ENCODE measurements at regions not wholly inside any gene's neighbourhood (a gene's known extent, or its start where the extent isn't known, plus 50 kb on each side); places are given as distances from the start of the nearest gene placed in this dataset.

DNA sequence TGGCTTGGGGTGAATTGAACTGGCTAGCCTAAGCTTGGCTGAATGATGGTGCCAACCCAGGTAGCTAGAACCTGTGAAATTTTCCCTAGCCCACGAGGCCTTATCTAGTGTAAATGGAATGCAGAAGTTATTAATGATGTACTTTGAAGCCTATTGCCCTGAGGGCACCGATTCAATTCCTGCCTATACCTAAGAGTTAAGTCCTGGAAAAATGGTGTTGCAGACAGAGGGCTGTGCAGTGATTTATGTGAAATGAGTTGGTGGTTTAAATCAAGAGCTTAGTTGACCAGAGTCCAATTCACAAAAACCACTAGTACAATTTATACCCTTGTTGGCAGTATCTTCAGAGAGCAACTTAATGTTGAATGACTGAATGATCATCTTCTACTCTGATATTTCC lies 373.8 kb upstream of the JAG1 start (continued):
- TF ChIP-seq, protein P1, sequence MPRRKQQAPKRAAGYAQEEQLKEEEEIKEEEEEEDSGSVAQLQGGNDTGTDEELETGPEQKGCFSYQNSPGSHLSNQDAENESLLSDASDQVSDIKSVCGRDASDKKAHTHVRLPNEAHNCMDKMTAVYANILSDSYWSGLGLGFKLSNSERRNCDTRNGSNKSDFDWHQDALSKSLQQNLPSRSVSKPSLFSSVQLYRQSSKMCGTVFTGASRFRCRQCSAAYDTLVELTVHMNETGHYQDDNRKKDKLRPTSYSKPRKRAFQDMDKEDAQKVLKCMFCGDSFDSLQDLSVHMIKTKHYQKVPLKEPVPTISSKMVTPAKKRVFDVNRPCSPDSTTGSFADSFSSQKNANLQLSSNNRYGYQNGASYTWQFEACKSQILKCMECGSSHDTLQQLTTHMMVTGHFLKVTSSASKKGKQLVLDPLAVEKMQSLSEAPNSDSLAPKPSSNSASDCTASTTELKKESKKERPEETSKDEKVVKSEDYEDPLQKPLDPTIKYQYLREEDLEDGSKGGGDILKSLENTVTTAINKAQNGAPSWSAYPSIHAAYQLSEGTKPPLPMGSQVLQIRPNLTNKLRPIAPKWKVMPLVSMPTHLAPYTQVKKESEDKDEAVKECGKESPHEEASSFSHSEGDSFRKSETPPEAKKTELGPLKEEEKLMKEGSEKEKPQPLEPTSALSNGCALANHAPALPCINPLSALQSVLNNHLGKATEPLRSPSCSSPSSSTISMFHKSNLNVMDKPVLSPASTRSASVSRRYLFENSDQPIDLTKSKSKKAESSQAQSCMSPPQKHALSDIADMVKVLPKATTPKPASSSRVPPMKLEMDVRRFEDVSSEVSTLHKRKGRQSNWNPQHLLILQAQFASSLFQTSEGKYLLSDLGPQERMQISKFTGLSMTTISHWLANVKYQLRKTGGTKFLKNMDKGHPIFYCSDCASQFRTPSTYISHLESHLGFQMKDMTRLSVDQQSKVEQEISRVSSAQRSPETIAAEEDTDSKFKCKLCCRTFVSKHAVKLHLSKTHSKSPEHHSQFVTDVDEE (CRISPR knock-in tag; IDR thresholded peaks at IDR 0.05): no peak

DNA sequence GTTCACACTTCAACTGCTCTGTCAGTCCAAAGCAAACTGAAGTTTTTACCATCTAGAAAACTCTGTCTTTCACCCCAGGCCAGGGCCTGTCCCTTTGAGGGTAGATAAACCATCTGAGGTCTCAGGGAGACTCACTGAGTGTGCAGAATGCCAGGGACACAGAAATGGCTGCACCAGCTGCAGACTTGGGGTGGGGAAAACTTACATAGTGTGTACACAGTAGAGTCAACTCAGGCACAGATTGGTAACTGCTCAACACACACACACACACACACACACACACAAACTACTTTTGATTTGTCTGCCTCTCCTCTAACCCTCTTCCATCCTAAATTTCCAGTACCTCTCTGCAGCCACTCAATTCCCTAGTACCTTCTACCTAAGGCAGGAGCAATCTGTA lies 374.9 kb upstream of the JAG1 start:
- TF ChIP-seq ZFP30 (CRISPR knock-in tag; IDR thresholded peaks at IDR 0.05) (no peak), OSR1 (CRISPR knock-in tag; IDR thresholded peaks at IDR 0.05) (no peak), ESRRG (CRISPR knock-in tag; IDR thresholded peaks at IDR 0.05) (no peak), GLIS3 (CRISPR knock-in tag; IDR thresholded peaks at IDR 0.05) (no peak), BACH2 (CRISPR knock-in tag; IDR thresholded peaks at IDR 0.05; ENCODE audit: borderline replicate concordance) (no peak), ZFP3 (CRISPR knock-in tag; IDR thresholded peaks at IDR 0.05) (no peak), ISL1 (CRISPR knock-in tag; IDR thresholded peaks at IDR 0.05) (no peak), CSDC2 (CRISPR knock-in tag; IDR thresholded peaks at IDR 0.05) (no peak)
- TF ChIP-seq, protein P2, sequence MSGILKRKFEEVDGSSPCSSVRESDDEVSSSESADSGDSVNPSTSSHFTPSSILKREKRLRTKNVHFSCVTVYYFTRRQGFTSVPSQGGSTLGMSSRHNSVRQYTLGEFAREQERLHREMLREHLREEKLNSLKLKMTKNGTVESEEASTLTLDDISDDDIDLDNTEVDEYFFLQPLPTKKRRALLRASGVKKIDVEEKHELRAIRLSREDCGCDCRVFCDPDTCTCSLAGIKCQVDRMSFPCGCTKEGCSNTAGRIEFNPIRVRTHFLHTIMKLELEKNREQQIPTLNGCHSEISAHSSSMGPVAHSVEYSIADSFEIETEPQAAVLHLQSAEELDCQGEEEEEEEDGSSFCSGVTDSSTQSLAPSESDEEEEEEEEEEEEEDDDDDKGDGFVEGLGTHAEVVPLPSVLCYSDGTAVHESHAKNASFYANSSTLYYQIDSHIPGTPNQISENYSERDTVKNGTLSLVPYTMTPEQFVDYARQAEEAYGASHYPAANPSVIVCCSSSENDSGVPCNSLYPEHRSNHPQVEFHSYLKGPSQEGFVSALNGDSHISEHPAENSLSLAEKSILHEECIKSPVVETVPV (CRISPR knock-in tag; IDR thresholded peaks at IDR 0.05): no peak
- TF ChIP-seq, protein P3, sequence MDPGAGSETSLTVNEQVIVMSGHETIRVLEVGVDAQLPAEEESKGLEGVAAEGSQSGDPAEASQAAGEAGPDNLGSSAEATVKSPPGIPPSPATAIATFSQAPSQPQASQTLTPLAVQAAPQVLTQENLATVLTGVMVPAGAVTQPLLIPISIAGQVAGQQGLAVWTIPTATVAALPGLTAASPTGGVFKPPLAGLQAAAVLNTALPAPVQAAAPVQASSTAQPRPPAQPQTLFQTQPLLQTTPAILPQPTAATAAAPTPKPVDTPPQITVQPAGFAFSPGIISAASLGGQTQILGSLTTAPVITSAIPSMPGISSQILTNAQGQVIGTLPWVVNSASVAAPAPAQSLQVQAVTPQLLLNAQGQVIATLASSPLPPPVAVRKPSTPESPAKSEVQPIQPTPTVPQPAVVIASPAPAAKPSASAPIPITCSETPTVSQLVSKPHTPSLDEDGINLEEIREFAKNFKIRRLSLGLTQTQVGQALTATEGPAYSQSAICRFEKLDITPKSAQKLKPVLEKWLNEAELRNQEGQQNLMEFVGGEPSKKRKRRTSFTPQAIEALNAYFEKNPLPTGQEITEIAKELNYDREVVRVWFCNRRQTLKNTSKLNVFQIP (CRISPR knock-in tag; IDR thresholded peaks at IDR 0.05; ENCODE audit: borderline replicate concordance, low read depth): no peak
- TF ChIP-seq, protein P4, sequence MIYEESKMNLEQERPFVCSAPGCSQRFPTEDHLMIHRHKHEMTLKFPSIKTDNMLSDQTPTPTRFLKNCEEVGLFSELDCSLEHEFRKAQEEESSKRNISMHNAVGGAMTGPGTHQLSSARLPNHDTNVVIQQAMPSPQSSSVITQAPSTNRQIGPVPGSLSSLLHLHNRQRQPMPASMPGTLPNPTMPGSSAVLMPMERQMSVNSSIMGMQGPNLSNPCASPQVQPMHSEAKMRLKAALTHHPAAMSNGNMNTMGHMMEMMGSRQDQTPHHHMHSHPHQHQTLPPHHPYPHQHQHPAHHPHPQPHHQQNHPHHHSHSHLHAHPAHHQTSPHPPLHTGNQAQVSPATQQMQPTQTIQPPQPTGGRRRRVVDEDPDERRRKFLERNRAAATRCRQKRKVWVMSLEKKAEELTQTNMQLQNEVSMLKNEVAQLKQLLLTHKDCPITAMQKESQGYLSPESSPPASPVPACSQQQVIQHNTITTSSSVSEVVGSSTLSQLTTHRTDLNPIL (CRISPR knock-in tag; IDR thresholded peaks at IDR 0.05; ENCODE audit: low read depth): no peak
- TF ChIP-seq, protein P5, sequence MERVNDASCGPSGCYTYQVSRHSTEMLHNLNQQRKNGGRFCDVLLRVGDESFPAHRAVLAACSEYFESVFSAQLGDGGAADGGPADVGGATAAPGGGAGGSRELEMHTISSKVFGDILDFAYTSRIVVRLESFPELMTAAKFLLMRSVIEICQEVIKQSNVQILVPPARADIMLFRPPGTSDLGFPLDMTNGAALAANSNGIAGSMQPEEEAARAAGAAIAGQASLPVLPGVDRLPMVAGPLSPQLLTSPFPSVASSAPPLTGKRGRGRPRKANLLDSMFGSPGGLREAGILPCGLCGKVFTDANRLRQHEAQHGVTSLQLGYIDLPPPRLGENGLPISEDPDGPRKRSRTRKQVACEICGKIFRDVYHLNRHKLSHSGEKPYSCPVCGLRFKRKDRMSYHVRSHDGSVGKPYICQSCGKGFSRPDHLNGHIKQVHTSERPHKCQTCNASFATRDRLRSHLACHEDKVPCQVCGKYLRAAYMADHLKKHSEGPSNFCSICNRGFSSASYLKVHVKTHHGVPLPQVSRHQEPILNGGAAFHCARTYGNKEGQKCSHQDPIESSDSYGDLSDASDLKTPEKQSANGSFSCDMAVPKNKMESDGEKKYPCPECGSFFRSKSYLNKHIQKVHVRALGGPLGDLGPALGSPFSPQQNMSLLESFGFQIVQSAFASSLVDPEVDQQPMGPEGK (CRISPR knock-in tag; IDR thresholded peaks at IDR 0.05; ENCODE audit: borderline replicate concordance): no peak
- no peak for ATAC-seq

DNA sequence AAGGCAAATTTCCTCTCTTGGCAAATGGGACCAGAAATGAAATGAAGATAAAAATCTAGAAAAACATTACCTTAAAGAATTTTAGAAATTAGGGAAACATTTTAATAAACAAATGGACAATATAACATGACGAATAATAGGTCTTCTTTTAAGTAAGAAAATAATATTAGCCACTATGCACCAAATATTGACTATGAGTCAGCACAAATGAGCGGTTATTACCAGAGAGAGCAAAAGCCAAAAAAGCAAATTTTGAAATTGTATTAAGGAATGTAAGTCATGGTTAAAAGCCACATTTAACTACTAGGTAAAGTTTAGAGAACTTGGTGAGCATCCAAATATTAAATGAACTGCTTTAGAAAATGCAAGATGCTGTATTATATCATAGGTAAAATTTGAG lies 376.6 kb upstream of the JAG1 start:
- TF ChIP-seq ZFP30 (CRISPR knock-in tag; IDR thresholded peaks at IDR 0.05) (no peak), OSR1 (CRISPR knock-in tag; IDR thresholded peaks at IDR 0.05) (no peak), CSDC2 (CRISPR knock-in tag; IDR thresholded peaks at IDR 0.05) (no peak), ZNF70 (CRISPR knock-in tag; IDR thresholded peaks at IDR 0.05) (no peak), ESRRG (CRISPR knock-in tag; IDR thresholded peaks at IDR 0.05) (no peak), ZC3H10 (CRISPR knock-in tag; IDR thresholded peaks at IDR 0.05) (no peak), TCF4 (CRISPR knock-in tag; IDR thresholded peaks at IDR 0.05; ENCODE audit: borderline replicate concordance) (no peak), SNAI2 (CRISPR knock-in tag; IDR thresholded peaks at IDR 0.05) (no peak), BACH2 (CRISPR knock-in tag; IDR thresholded peaks at IDR 0.05; ENCODE audit: borderline replicate concordance) (no peak), ZNF565 (CRISPR knock-in tag; conservative IDR thresholded peaks at IDR 0.05; ENCODE audit: low read depth) (no peak), GLIS3 (CRISPR knock-in tag; IDR thresholded peaks at IDR 0.05) (no peak), RARB (CRISPR knock-in tag; IDR thresholded peaks at IDR 0.05) (no peak), ARNTL (CRISPR knock-in tag; IDR thresholded peaks at IDR 0.05; ENCODE audit: borderline replicate concordance, low read depth) (no peak), ISL1 (CRISPR knock-in tag; IDR thresholded peaks at IDR 0.05) (no peak), TOX (CRISPR knock-in tag; IDR thresholded peaks at IDR 0.05; ENCODE audit: borderline replicate concordance) (no peak)
- TF ChIP-seq, protein P1 (CRISPR knock-in tag; IDR thresholded peaks at IDR 0.05): no peak
- TF ChIP-seq, protein P3 (CRISPR knock-in tag; IDR thresholded peaks at IDR 0.05; ENCODE audit: borderline replicate concordance, low read depth): no peak
- TF ChIP-seq, protein P4 (CRISPR knock-in tag; IDR thresholded peaks at IDR 0.05; ENCODE audit: low read depth): no peak

More for the DNA sequence above, 376.6 kb upstream of the JAG1 start:
- ATAC-seq: no peak
